ENCODE measurements at regions not wholly inside any gene's neighbourhood (a gene's known extent, or its start where the extent isn't known, plus 50 kb on each side); places are given as distances from the start of the nearest gene placed in this dataset.

DNA sequence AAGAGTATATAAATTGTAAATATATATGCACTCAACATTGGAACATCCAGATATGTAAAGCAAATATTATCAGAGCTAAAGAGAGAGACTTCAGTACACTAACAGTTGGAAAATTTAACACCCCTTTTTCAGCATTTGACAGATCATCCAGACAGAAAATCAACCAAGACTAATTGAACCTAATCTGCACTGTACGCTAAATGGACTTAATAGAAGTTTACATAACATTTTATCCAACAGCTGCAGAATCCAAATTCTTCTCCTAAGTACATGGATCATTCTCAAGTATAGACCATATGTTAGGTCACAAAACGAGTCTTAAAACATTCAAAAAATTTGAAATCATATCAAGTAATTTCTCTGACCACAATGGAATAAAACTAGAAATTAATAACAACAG lies 229.1 kb upstream of the CLEC14A start:
- Histone ChIP-seq H3K9me3 (peaks cover 0 to 12% of the 10 kb centered on the region in 2 donors), H3K27me3 (no peaks in the 10 kb centered on the region), H3K4me3 (no peak overlapping the region), H3K27ac (no peak overlapping the region), H3K36me3 (no peaks in the 10 kb centered on the region), H3K4me1 (no peaks in the 10 kb centered on the region)
- ATAC-seq (no peak), DNase-seq (no peak)
- TF ChIP-seq, protein P1, sequence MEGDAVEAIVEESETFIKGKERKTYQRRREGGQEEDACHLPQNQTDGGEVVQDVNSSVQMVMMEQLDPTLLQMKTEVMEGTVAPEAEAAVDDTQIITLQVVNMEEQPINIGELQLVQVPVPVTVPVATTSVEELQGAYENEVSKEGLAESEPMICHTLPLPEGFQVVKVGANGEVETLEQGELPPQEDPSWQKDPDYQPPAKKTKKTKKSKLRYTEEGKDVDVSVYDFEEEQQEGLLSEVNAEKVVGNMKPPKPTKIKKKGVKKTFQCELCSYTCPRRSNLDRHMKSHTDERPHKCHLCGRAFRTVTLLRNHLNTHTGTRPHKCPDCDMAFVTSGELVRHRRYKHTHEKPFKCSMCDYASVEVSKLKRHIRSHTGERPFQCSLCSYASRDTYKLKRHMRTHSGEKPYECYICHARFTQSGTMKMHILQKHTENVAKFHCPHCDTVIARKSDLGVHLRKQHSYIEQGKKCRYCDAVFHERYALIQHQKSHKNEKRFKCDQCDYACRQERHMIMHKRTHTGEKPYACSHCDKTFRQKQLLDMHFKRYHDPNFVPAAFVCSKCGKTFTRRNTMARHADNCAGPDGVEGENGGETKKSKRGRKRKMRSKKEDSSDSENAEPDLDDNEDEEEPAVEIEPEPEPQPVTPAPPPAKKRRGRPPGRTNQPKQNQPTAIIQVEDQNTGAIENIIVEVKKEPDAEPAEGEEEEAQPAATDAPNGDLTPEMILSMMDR (IDR thresholded peaks at IDR 0.05): no peak
- intact Hi-C loops (cut with DNase I): no loop called here

DNA sequence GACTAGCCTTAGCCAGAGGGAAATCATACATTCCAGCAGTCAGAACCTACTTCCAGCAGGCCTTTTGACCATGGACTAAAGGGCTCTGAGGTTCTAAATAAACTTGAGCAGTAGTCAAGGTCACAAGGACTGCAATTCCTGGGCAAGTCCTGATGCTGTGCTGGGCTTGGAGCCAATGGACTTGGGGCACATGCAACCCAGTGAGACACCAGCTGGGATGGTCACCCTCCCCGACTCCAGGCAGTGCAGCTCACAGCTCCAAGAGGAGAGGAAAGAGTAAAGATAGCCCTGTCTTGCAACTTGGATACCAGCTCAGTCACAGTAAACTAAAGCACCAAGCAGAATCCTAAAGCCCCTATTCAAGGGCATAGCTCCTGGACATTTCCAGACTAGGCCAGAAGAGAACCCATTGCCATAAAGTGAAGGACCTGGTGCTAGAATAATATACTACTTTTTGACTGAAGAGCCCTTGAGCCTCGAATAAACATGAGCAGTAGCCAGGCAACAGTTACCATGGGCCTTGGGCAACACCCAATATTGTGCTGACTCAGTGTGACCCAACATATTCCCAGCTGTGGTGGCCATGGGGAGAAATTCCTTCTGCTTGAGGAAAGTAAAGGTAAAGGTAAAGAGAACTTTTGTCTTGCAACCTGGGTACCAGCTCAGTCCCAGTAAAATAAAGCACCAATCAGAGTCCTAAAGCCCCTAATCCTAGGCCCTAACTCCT lies 226.2 kb upstream of the CLEC14A start:
- Histone ChIP-seq H3K27ac (peak overlapping the region in 1 of 2 donors; percentile 49), H3K4me3 (no peak overlapping the region), H3K36me3 (no peaks in the 10 kb centered on the region), H3K9me3 (peaks cover 0 to 20% of the 10 kb centered on the region in 2 donors), H3K27me3 (no peaks in the 10 kb centered on the region), H3K4me1 (no peaks in the 10 kb centered on the region)
- intact Hi-C loops (cut with DNase I): no loop called here
- TF ChIP-seq, protein P1 (IDR thresholded peaks at IDR 0.05): no peak
- peak in 1 of 4 donors; percentile 67 for DNase-seq
- ATAC-seq: peak; percentile 95

DNA sequence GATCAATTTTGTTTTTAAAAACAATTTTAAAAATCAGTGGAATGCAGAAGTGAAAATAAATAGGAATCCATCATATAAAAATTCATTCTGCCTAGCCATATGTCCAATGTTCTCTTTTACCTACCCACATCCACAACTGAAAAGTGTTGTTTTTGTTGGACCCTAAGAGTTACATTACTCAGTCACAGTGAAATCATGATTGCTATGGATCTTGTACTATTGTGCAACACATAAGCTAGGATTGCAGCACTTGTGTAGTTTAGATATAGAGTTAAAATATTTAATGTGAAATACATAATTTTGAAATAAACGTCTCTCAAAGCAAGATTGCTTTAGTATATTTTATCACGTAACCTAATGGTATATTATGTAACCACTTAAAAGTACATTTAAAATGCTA lies 213.3 kb upstream of the CLEC14A start:
- Histone ChIP-seq H3K36me3 (no peaks in the 10 kb centered on the region), H3K9me3 (peaks cover 0 to 11% of the 10 kb centered on the region in 2 donors)
- intact Hi-C loops (cut with DNase I): no loop called here

DNA sequence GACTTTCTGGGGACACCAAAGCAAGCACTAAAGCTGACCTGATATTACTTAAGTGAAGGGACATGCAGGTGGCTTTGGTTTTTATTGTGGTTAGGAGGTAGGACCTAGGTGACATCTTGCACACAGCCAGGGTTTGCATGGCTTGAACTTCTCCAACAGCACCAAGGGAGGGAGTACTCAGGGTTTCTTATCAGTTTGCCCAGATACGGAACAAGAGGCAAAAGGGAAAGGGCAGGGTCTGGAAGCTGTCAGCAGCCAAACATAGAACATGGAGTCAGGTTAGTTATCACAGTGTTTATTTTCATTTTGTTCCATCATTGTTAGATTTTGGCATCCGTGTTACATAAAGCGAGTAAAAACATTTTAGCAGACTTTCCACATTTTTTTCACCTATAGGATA lies 186.3 kb upstream of the CLEC14A start:
- no peaks in the 10 kb centered on the region for H3K4me1 ChIP-seq
- peaks cover 0 to 38% of the 10 kb centered on the region in 2 donors for H3K9me3 ChIP-seq
- DNase-seq (peak in 1 of 4 donors; percentile 3), ATAC-seq (no peak)
- no peaks in the 10 kb centered on the region for H3K36me3 ChIP-seq
- intact Hi-C loops (cut with DNase I): no loop called here
- no peaks in the 10 kb centered on the region for H3K27me3 ChIP-seq
- TF ChIP-seq, protein P1 (IDR thresholded peaks at IDR 0.05): no peak
- no peak overlapping the region for H3K4me3 ChIP-seq
- H3K27ac ChIP-seq: no peak overlapping the region

More for the DNA sequence above, 213.3 kb upstream of the CLEC14A start:
- DNase-seq (peak in 1 of 4 donors; percentile 12), ATAC-seq (no peak)
- Histone ChIP-seq H3K4me3 (no peak overlapping the region), H3K27me3 (no peaks in the 10 kb centered on the region), H3K4me1 (no peaks in the 10 kb centered on the region), H3K27ac (no peak overlapping the region)
- TF ChIP-seq, protein P1 (IDR thresholded peaks at IDR 0.05): no peak

DNA sequence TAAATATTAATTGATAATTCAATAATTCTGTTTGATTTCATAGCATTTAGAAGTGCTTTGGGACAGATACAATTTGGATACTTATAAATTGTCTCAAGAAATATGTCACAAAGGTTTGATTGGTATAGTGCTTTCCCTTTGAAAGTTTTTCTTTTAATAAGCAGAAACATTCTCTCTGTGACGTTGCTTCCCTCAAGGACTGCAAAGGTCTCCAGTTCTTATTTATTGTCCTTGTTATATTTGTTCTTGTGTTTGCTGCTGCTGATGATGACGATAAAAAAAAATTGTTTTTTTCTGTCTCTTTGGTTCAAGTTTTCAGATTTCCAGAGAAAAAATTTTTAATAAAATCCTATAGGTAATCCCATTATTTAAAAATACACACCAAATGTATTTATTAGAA lies 176.3 kb upstream of the CLEC14A start:
- ATAC-seq (no peak), DNase-seq (no peak)
- intact Hi-C loops (cut with DNase I): no loop called here
- H3K27ac ChIP-seq: no peak overlapping the region
- no peaks in the 10 kb centered on the region for H3K36me3 ChIP-seq
- no peak overlapping the region for H3K4me3 ChIP-seq
- H3K9me3 ChIP-seq: no peaks in the 10 kb centered on the region
- no peaks in the 10 kb centered on the region for H3K27me3 ChIP-seq
- H3K4me1 ChIP-seq: no peaks in the 10 kb centered on the region
- TF ChIP-seq, protein P1 (IDR thresholded peaks at IDR 0.05): no peak

All from left lung (tissue), 4 donors.